ENCODE measurements at regions not wholly inside any gene's neighbourhood (a gene's known extent, or its start where the extent isn't known, plus 50 kb on each side); places are given as distances from the start of the nearest gene placed in this dataset.

DNA sequence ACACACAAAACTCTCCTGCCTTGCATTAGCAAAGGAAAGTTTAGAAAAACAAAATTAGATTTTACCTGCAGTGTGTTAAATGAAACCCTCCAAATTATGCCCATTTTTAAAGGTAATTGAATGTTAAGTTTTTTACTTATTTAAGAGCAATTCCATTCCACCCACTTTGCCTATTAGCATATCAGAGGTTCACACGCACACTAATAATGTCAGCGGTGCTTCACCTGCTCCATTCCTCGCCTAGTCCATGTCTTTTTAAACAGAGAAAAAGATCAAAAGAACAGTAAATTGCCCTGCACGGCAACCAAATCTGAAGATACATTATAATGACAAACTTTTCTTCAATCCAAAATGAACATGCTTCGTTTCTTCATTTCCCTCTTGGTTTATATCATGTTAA lies 97.3 kb upstream of the LRRN1 start:
- ATAC-seq (no peak), DNase-seq (no peak)
- H3K4me3 Mint-ChIP-seq, result no peak overlapping the region
- no peaks in the 10 kb centered on the region for H3K27me3 Mint-ChIP-seq
- H3K9me3 Mint-ChIP-seq, result no peaks in the 10 kb centered on the region
- H3K27ac Mint-ChIP-seq, result no peak overlapping the region
- no peaks in the 10 kb centered on the region for H3K4me1 Mint-ChIP-seq
- no peaks in the 10 kb centered on the region for H3K36me3 Mint-ChIP-seq (ENCODE audit: low read depth)

DNA sequence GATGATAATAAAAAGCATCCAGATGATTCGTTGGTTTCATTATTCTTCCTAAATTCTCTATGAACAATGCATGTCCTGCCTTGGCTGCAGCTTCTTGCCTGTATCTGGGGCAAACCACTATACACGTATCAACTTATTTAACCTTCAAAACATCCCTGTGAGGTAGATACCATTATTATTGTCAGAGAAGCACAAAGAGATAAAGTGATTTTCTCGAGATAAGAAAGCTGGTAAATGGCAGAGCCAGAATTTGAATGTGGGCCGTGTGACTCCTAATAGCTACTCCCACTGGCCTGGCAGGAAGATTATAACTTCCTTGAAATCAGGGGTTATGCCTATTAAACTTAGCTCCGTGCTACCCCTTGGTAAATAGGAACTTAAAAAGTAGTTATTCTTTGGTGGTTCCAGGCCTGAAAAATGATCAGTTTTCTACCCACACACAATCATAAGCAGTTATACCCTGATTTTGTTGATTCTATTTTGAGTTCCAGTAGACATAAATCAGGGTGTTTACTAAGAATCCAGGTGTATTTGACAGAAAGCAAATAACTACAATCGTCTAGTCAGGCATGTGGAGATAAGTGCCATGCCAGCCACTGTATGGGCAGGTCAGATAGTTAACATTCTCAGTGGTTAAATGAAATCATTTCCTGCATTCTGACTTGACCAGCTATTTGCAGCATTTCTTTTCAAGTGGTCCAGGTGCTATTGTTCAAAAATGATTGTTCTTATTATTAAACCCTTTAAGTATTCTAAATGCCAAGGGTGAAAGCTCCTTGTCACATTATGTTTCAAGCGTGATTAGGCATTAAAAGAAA lies 99.2 kb upstream of the LRRN1 start:
- ATAC-seq (no peak), DNase-seq (no peak)
- no peaks in the 10 kb centered on the region for H3K9me3 Mint-ChIP-seq

DNA sequence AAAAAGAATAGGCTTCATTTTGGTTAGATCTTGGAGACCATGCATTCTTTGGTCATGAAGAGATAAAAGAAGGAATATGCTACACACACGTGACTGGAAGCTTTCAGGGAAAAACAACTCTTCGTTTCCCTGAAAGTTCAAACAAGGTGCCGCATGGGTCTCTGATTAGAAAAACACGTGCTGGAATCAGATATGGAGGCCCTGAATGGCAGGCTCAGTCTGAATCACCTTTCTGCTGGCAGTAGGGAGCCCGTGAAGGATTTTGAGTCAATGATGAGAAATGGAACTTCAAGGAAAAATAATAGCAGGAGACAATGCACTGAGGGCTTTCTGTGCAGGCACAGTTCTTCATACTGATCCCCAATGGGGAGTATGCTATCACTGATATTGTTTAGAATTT lies 99.8 kb upstream of the LRRN1 start:
- Mint-ChIP-seq H3K4me1 (no peaks in the 10 kb centered on the region), H3K27ac (no peak overlapping the region), H3K27me3 (no peaks in the 10 kb centered on the region), H3K36me3 (ENCODE audit: low read depth) (no peaks in the 10 kb centered on the region), H3K4me3 (no peak overlapping the region), H3K9me3 (no peaks in the 10 kb centered on the region)
- ATAC-seq (no peak), DNase-seq (no peak)

More for the DNA sequence above, 99.2 kb upstream of the LRRN1 start:
- Mint-ChIP-seq H3K4me1 (no peaks in the 10 kb centered on the region), H3K27ac (no peak overlapping the region), H3K27me3 (no peaks in the 10 kb centered on the region), H3K4me3 (no peak overlapping the region), H3K36me3 (ENCODE audit: low read depth) (no peaks in the 10 kb centered on the region)

GRCh38 chr3:3696345-3696744 lies 102.9 kb upstream of the LRRN1 start:
- H3K27ac Mint-ChIP-seq, result no peak overlapping the region
- H3K36me3 Mint-ChIP-seq (ENCODE audit: low read depth), result no peaks in the 10 kb centered on the region
- DNase-seq (no peak), ATAC-seq (no peak)
- no peaks in the 10 kb centered on the region for H3K9me3 Mint-ChIP-seq
- no peak overlapping the region for H3K4me3 Mint-ChIP-seq
- H3K4me1 Mint-ChIP-seq, result no peaks in the 10 kb centered on the region
- H3K27me3 Mint-ChIP-seq, result no peaks in the 10 kb centered on the region

DNA sequence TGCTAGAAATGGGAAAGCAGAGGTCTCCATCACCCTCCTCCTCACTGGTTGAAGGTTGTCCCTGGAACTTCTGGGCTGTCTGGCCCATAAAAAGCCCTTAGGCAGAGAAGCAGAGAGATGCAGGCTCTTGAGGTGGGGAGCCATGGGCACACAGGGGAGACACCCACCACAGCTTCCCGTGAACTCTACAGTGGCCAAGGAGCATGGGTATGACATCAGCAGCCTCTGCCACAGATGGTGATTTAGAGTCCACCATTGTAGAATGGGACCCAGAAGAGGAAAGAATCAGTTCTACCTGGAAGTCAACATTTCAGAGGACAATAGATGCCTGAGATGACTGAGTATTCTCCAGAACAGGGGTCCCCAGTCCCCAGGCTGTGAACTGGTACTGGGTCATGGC lies 105.6 kb upstream of the LRRN1 start:
- no peak overlapping the region for H3K4me3 Mint-ChIP-seq
- H3K4me1 Mint-ChIP-seq, result no peaks in the 10 kb centered on the region
- ATAC-seq, result no peak
- DNase-seq, result no peak
- peaks cover 4% of the 10 kb centered on the region for H3K9me3 Mint-ChIP-seq
- H3K27ac Mint-ChIP-seq, result no peak overlapping the region
- H3K36me3 Mint-ChIP-seq (ENCODE audit: low read depth), result no peaks in the 10 kb centered on the region
- no peaks in the 10 kb centered on the region for H3K27me3 Mint-ChIP-seq

GRCh38 chr3:3689601-3690375 lies 109.4 kb upstream of the LRRN1 start:
- no peak overlapping the region for H3K4me3 Mint-ChIP-seq
- H3K27ac Mint-ChIP-seq, result no peak overlapping the region
- no peaks in the 10 kb centered on the region for H3K36me3 Mint-ChIP-seq (ENCODE audit: low read depth)
- peaks cover 4% of the 10 kb centered on the region for H3K9me3 Mint-ChIP-seq
- no peak for DNase-seq
- ATAC-seq, result no peak
- H3K4me1 Mint-ChIP-seq, result no peaks in the 10 kb centered on the region
- no peaks in the 10 kb centered on the region for H3K27me3 Mint-ChIP-seq

- H3K4me3 Mint-ChIP-seq, result no peak overlapping the region
- DNase-seq (no peak), ATAC-seq (no peak)
- H3K4me1 Mint-ChIP-seq, result no peaks in the 10 kb centered on the region
- no peaks in the 10 kb centered on the region for H3K27me3 Mint-ChIP-seq
- H3K9me3 Mint-ChIP-seq, result peaks cover 4% of the 10 kb centered on the region
- no peaks in the 10 kb centered on the region for H3K36me3 Mint-ChIP-seq (ENCODE audit: low read depth)
- peak overlapping the region; percentile 28 for H3K27ac Mint-ChIP-seq
Measured at GRCh38 chr3:3686907-3687648, 112.2 kb upstream of the LRRN1 start.

GRCh38 chr3:3685721-3686120 lies 113.5 kb upstream of the LRRN1 start:
- Mint-ChIP-seq H3K9me3 (peaks cover 4% of the 10 kb centered on the region), H3K27me3 (no peaks in the 10 kb centered on the region), H3K36me3 (ENCODE audit: low read depth) (no peaks in the 10 kb centered on the region), H3K4me3 (no peak overlapping the region), H3K4me1 (no peaks in the 10 kb centered on the region), H3K27ac (no peak overlapping the region)
- no peak for DNase-seq
- ATAC-seq, result no peak

DNA sequence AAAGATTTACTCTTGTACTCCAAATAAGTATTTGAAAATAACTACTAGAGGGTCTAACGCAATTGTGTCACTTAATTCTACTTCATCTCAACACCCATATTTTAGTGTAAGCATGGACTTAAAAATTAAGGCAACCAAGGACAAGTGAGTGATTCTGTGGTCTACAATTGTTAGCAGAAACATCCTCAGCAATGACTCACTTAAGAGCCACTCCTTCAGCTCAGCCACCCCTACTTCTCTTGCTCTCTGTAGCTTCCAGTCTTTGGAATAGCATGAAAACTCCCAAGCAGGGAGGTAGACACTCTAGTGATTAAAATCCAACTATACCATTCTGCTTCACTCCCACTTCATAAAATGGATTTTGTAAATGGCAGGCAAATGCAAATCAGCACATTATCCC lies 116.0 kb upstream of the LRRN1 start:
- no peak overlapping the region for H3K27ac Mint-ChIP-seq
- ATAC-seq, result no peak
- no peak overlapping the region for H3K4me3 Mint-ChIP-seq
- H3K36me3 Mint-ChIP-seq (ENCODE audit: low read depth), result no peaks in the 10 kb centered on the region
- H3K9me3 Mint-ChIP-seq, result no peaks in the 10 kb centered on the region
- no peaks in the 10 kb centered on the region for H3K4me1 Mint-ChIP-seq
- peaks cover 2% of the 10 kb centered on the region for H3K27me3 Mint-ChIP-seq
- no peak for DNase-seq

DNA sequence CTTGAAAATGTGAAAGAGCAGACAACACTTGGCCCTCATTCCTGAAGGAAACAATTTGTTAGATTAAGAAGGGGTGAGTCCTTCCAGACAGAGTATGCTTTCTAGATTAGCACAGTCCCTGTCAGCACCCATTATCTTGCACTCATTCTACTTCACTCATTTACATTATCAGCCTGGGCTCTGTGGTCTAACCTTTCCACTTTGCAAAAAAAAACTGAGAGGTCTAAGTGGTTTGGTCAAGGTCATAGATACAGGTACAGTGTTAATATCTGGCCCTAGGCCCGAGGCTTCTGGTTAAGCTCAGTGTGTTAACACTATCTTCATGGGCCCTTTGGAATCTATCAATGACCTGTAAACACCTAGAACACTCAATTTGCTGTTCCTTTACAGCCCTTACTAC lies 123.4 kb upstream of the LRRN1 start:
- no peak overlapping the region for H3K4me3 Mint-ChIP-seq
- H3K9me3 Mint-ChIP-seq, result peaks cover 3% of the 10 kb centered on the region
- DNase-seq (no peak), ATAC-seq (no peak)
- no peak overlapping the region for H3K27ac Mint-ChIP-seq
- H3K4me1 Mint-ChIP-seq, result no peaks in the 10 kb centered on the region
- no peaks in the 10 kb centered on the region for H3K36me3 Mint-ChIP-seq (ENCODE audit: low read depth)
- H3K27me3 Mint-ChIP-seq, result peaks cover 2% of the 10 kb centered on the region

DNA sequence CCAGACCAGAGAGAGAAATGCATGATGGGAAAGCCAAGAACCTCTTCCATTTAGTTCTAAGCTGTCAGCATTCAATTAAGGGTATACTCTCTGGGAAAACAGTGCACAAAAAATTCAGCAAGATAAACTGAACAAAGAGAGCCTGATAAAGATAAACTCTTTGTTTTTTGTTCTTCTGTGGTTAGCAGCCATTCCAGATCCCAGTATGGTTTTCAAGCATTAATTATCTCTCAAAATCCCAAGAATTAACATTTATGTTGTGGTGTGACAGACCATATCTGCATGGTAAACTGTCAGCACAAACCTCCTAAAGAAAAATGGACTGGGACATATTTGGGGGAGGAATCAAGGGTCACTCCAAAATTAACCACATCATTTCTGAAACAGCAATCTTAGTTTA lies 124.0 kb upstream of the LRRN1 start:
- no peak overlapping the region for H3K4me3 Mint-ChIP-seq
- H3K27ac Mint-ChIP-seq, result no peak overlapping the region
- no peaks in the 10 kb centered on the region for H3K36me3 Mint-ChIP-seq (ENCODE audit: low read depth)
- H3K4me1 Mint-ChIP-seq, result no peaks in the 10 kb centered on the region
- H3K27me3 Mint-ChIP-seq, result peaks cover 2% of the 10 kb centered on the region
- peaks cover 3% of the 10 kb centered on the region for H3K9me3 Mint-ChIP-seq
- ATAC-seq (no peak), DNase-seq (no peak)

DNA sequence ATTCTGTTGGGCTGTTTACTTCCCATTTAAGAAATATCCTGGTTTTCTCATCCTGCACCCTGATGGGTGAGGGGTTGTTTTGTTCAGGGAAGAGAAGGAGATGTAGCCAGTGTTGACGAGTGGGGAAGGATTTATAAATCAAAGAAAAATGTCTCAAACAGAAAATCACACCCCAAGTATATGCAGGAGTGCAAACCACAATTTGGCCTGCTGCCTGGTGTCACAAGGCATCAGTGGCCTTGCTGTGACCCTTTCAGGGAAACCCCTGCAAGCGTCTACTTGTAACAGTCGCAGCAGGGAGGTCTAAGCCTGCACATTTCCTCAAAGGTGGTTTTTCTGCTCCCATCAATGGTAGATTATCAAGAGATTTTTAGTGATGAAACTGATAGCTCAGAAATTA lies 132.6 kb upstream of the LRRN1 start:
- H3K4me1 Mint-ChIP-seq, result peaks cover 11% of the 10 kb centered on the region
- peaks cover 4% of the 10 kb centered on the region for H3K27me3 Mint-ChIP-seq
- no peak overlapping the region for H3K4me3 Mint-ChIP-seq
- peak; percentile 4 for DNase-seq
- peak; percentile 49 for ATAC-seq
- H3K36me3 Mint-ChIP-seq (ENCODE audit: low read depth), result no peaks in the 10 kb centered on the region
- H3K9me3 Mint-ChIP-seq, result peaks cover 13% of the 10 kb centered on the region
- H3K27ac Mint-ChIP-seq, result no peak overlapping the region

- no peak overlapping the region for H3K27ac Mint-ChIP-seq
- H3K4me1 Mint-ChIP-seq, result peaks cover 11% of the 10 kb centered on the region
- H3K4me3 Mint-ChIP-seq, result no peak overlapping the region
- DNase-seq, result no peak
- peaks cover 4% of the 10 kb centered on the region for H3K27me3 Mint-ChIP-seq
- H3K9me3 Mint-ChIP-seq, result peaks cover 13% of the 10 kb centered on the region
- ATAC-seq, result no peak
- no peaks in the 10 kb centered on the region for H3K36me3 Mint-ChIP-seq (ENCODE audit: low read depth)
Measured at GRCh38 chr3:3665961-3666640, 133.1 kb upstream of the LRRN1 start.

DNA sequence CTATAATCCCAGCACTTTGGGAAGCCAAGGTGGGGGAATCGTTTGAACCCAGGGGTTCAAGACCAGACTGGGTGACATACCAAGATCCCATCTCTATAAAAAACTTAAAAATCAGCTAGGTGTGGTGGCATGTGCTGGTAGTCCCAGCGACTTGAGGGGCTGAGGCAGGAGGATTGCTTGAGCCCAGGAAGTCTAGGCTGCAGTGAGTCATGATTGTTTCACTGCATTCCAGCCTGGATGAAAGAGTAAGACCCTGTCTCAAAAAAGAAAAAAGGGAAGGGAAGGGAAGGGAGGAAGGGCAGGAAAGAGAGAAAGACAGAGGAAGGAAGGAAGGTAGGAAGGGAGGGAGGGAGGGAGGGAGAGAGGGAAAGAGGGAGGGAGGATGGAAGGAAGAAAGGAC lies 133.7 kb upstream of the LRRN1 start:
- H3K36me3 Mint-ChIP-seq (ENCODE audit: low read depth), result no peaks in the 10 kb centered on the region
- no peak overlapping the region for H3K27ac Mint-ChIP-seq
- H3K27me3 Mint-ChIP-seq, result peaks cover 4% of the 10 kb centered on the region
- peaks cover 13% of the 10 kb centered on the region for H3K9me3 Mint-ChIP-seq
- ATAC-seq, result no peak
- peaks cover 11% of the 10 kb centered on the region for H3K4me1 Mint-ChIP-seq
- DNase-seq, result no peak
- H3K4me3 Mint-ChIP-seq, result no peak overlapping the region

All from activated naive CD8-positive, alpha-beta T cell treated with anti-CD3 and anti-CD28 coated beads, Interleukin-2, amount 50 U/mL, for 24 hours (primary cell).